GM23338 (cell line): ENCODE measurements at regions not wholly inside any gene's neighbourhood (a gene's known extent, or its start where the extent isn't known, plus 50 kb on each side); places are given as distances from the start of the nearest gene placed in this dataset.

Experiments
- ATAC-seq: fragments of 200-7000 bp; cut with Tn5 transposase; 3 replicates; pipeline ENCODE4 v1.9.1; 2020
- DNase-seq: peaks from one replicate; pipeline ENCODE4 v3.0.0-alpha.2; 2015; ENCODE audit warnings: low spot score
- H2AFZ ChIP-seq: fragments of 200-600 bp; sonication (generic); 2 replicates; pipeline ENCODE4 v1.8.0; 2016; ENCODE audit warnings: antibody characterized with exemption, mild to moderate bottlenecking, moderate library complexity
- H3F3A ChIP-seq: fragments of 200-600 bp; sonication (generic); replicated peaks from 2 replicates; pipeline ENCODE4 v1.8.0; 2017; ENCODE audit warnings: antibody characterized with exemption, mixed run types, low read depth
- H3K27ac ChIP-seq: fragments of 200-600 bp; sonication (generic); 2 replicates; pipeline ENCODE4 v1.6.1; 2016; ENCODE audit warnings: low read depth
- H3K27me3 ChIP-seq: fragments of 200-600 bp; sonication (generic); 2 replicates; pipeline ENCODE4 v1.8.0; 2016; ENCODE audit warnings: mild to moderate bottlenecking, mixed run types, moderate library complexity; ENCODE audit not compliant: insufficient read depth
- H3K36me3 ChIP-seq: fragments of 200-600 bp; sonication (generic); 2 replicates; pipeline ENCODE4 v1.8.0; 2016; ENCODE audit warnings: mild to moderate bottlenecking; ENCODE audit not compliant: insufficient read depth
- H3K4me1 ChIP-seq: fragments of 200-600 bp; sonication (generic); 2 replicates; pipeline ENCODE4 v1.8.0; 2016; ENCODE audit warnings: mild to moderate bottlenecking, moderate library complexity; ENCODE audit not compliant: insufficient read depth
- H3K4me2 ChIP-seq: fragments of 200-600 bp; sonication (generic); 2 replicates; pipeline ENCODE4 v1.7.1; 2017; ENCODE audit warnings: mixed run types
- H3K4me3 ChIP-seq: fragments of 200-600 bp; sonication (generic); 2 replicates; pipeline ENCODE4 v1.6.1; 2016; ENCODE audit warnings: mixed run types
- H3K79me2 ChIP-seq: fragments of 200-600 bp; sonication (generic); replicated peaks from 2 replicates; pipeline ENCODE4 v1.8.0; 2017; ENCODE audit warnings: mild to moderate bottlenecking; ENCODE audit not compliant: insufficient read depth
- H3K9me2 ChIP-seq: fragments of 200-600 bp; sonication (generic); 2 replicates; pipeline ENCODE4 v1.8.0; 2017; ENCODE audit not compliant: insufficient read depth
- H4K20me1 ChIP-seq: fragments of 200-600 bp; sonication (generic); replicated peaks from 2 replicates; pipeline ENCODE4 v1.8.0; 2017; ENCODE audit warnings: mild to moderate bottlenecking; ENCODE audit not compliant: insufficient read depth
- H3K27ac Mint-ChIP-seq: 2 replicates; pipeline ENCODE4 v1.8.0; 2020; ENCODE audit warnings: inconsistent platforms, mild to moderate bottlenecking, moderate library complexity, mixed read lengths
- H3K27me3 Mint-ChIP-seq: 3 replicates; pipeline ENCODE4 v1.8.0; 2022; ENCODE audit warnings: low read depth, mild to moderate bottlenecking, moderate library complexity, mixed read lengths, inconsistent platforms; ENCODE audit not compliant: insufficient read depth, poor library complexity
- H3K36me3 Mint-ChIP-seq: 3 replicates; pipeline ENCODE4 v1.8.0; 2021; ENCODE audit warnings: low read depth, mild to moderate bottlenecking, inconsistent platforms, moderate library complexity, mixed read lengths
- H3K4me1 Mint-ChIP-seq: 3 replicates; pipeline ENCODE4 v1.8.0; 2020; ENCODE audit warnings: mild to moderate bottlenecking, inconsistent platforms, mixed read lengths
- H3K4me3 Mint-ChIP-seq: 3 replicates; pipeline ENCODE4 v1.8.0; 2021; ENCODE audit warnings: moderate library complexity, mild to moderate bottlenecking, inconsistent platforms, mixed read lengths
- H3K9me3 Mint-ChIP-seq: 3 replicates; pipeline ENCODE4 v1.8.0; 2020; ENCODE audit warnings: moderate library complexity, mild to moderate bottlenecking, inconsistent platforms, mixed read lengths
- EZH2 ChIP-seq: fragments of 200-600 bp; sonication (generic); IDR thresholded peaks from one replicate; pipeline ENCODE4 v1.8.0; 2017; ENCODE audit warnings: antibody characterized with exemption, mild to moderate bottlenecking, low read depth; ENCODE audit not compliant: unreplicated experiment
- REST ChIP-seq: IDR thresholded peaks from one replicate; pipeline ENCODE4 v1.6.1; 2018; ENCODE audit warnings: antibody characterized with exemption; ENCODE audit not compliant: unreplicated experiment
- STAT1 ChIP-seq: IDR thresholded peaks from one replicate; pipeline ENCODE4 v1.6.1; 2016; ENCODE audit warnings: antibody characterized with exemption; ENCODE audit not compliant: unreplicated experiment
- TF ChIP-seq, protein P1 (sequence below), 2 experiments: fragments of 200-600 bp in 1 of 2; sonication (generic) in 1 of 2; conservative IDR thresholded peaks; 2 replicates each; pipeline versions ENCODE4 v1.5.1 to v1.6.1; 2016 to 2017; ENCODE audit warnings: antibody characterized with exemption in 2 of 2, low read depth in 2 of 2, mild to moderate bottlenecking in 2 of 2, moderate library complexity in 1 of 2

GRCh38 chr15:59741274-59741906 lies 52.3 kb upstream of the BNIP2 start:
- Histone ChIP-seq H3K4me1 (no peaks in the 10 kb centered on the region), H3K9me2 (no peaks in the 10 kb centered on the region), H3K4me3 (no peak overlapping the region), H4K20me1 (no peaks in the 10 kb centered on the region), H3K4me2 (no peak overlapping the region), H3K79me2 (no peaks in the 10 kb centered on the region), H3K27ac (no peak overlapping the region), H3K27me3 (no peaks in the 10 kb centered on the region), H3F3A (no peaks in the 10 kb centered on the region), H2AFZ (no peak overlapping the region), H3K36me3 (no peaks in the 10 kb centered on the region)
- TF ChIP-seq, protein P1, sequence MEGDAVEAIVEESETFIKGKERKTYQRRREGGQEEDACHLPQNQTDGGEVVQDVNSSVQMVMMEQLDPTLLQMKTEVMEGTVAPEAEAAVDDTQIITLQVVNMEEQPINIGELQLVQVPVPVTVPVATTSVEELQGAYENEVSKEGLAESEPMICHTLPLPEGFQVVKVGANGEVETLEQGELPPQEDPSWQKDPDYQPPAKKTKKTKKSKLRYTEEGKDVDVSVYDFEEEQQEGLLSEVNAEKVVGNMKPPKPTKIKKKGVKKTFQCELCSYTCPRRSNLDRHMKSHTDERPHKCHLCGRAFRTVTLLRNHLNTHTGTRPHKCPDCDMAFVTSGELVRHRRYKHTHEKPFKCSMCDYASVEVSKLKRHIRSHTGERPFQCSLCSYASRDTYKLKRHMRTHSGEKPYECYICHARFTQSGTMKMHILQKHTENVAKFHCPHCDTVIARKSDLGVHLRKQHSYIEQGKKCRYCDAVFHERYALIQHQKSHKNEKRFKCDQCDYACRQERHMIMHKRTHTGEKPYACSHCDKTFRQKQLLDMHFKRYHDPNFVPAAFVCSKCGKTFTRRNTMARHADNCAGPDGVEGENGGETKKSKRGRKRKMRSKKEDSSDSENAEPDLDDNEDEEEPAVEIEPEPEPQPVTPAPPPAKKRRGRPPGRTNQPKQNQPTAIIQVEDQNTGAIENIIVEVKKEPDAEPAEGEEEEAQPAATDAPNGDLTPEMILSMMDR (conservative IDR thresholded peaks at IDR 0.05; ENCODE audit: low read depth in 2 of 2) = peak; percentile 61 to 81
- no peak for TF ChIP-seq EZH2
- peak; percentile 95 for ATAC-seq
- H3K4me3 Mint-ChIP-seq = no peak overlapping the region
- no peak overlapping the region for H3K27ac Mint-ChIP-seq
- H3K36me3 Mint-ChIP-seq = no peaks in the 10 kb centered on the region; the same call in 2 of the 3 replicates
- peaks cover 8% of the 10 kb centered on the region for H3K9me3 Mint-ChIP-seq
- peaks cover 3% of the 10 kb centered on the region for H3K27me3 Mint-ChIP-seq
- peaks cover 4% of the 10 kb centered on the region; the same call in 1 of the 3 replicates for H3K4me1 Mint-ChIP-seq
- peak; percentile 74 for DNase-seq

GRCh38 chr15:59739557-59740186 lies 50.6 kb upstream of the BNIP2 start:
- no peaks in the 10 kb centered on the region for H3K27me3 ChIP-seq
- no peak overlapping the region for H3K4me3 Mint-ChIP-seq
- no peak overlapping the region for H3K27ac Mint-ChIP-seq
- no peaks in the 10 kb centered on the region for H3K79me2 ChIP-seq
- TF ChIP-seq STAT1 (no peak), REST (no peak)
- TF ChIP-seq, protein P1 (conservative IDR thresholded peaks at IDR 0.05; ENCODE audit: low read depth in 2 of 2) = peak in 1 of 2 experiments; percentile 35; a peak in 2 of 4 replicates
- H3K36me3 Mint-ChIP-seq = no peaks in the 10 kb centered on the region; the same call in 2 of the 3 replicates
- H3K9me2 ChIP-seq = no peaks in the 10 kb centered on the region
- no peaks in the 10 kb centered on the region for H3K36me3 ChIP-seq
- H3K4me3 ChIP-seq = no peak overlapping the region
- H2AFZ ChIP-seq = peak overlapping the region; percentile 52; the same call in 1 of the 2 replicates
- ATAC-seq (peak; percentile 34; the same call in 2 of the 3 replicates), DNase-seq (no peak)
- H3K4me1 ChIP-seq = no peaks in the 10 kb centered on the region
- peaks cover 3% of the 10 kb centered on the region for H3K27me3 Mint-ChIP-seq
- no peak overlapping the region for H3K4me2 ChIP-seq
- H3K9me3 Mint-ChIP-seq = peaks cover 8% of the 10 kb centered on the region
- no peaks in the 10 kb centered on the region for H3F3A ChIP-seq
- H4K20me1 ChIP-seq = no peaks in the 10 kb centered on the region
- H3K27ac ChIP-seq = no peak overlapping the region
- H3K4me1 Mint-ChIP-seq = peaks cover 4% of the 10 kb centered on the region; the same call in 1 of the 3 replicates
